PC-3 (cell line): ENCODE measurements at regions not wholly inside any gene's neighbourhood (a gene's known extent, or its start where the extent isn't known, plus 50 kb on each side); places are given as distances from the start of the nearest gene placed in this dataset.

ENCODE experiments used
- ATAC-seq: fragments of 200-7000 bp; cut with Tn5 transposase; 2 replicates; pipeline ENCODE4 v1.9.1; 2020; ENCODE audit warnings: mild to moderate bottlenecking, moderate library complexity
- BruUV-seq: library from RNA; stranded (reverse); fragments of 400-500 nt; replicated peaks from 2 replicates; lab custom pipeline; 2021; lab: Mats Ljungman, UMichigan
- CTCF ChIA-PET: fragments of 300-600 bp; sonication (Branson Sonifier 250); formaldehyde crosslinking; loops from one replicate; lab custom pipeline; 2022; ENCODE audit warnings: antibody characterized with exemption; lab: Charles Lee
- POLR2A ChIA-PET: fragments of 300-600 bp; sonication (Branson Sonifier 250); formaldehyde crosslinking; loops from one replicate; lab custom pipeline; 2022; ENCODE audit warnings: antibody characterized with exemption; ENCODE audit not compliant: unreplicated experiment; lab: Charles Lee
- DNase-seq: peaks from one replicate; pipeline ENCODE4 v3.0.0-alpha.2; 2015
- H2AFZ ChIP-seq: fragments of 300-600 bp; sonication (generic); 2 replicates; pipeline ENCODE4 v1.6.0; 2016; ENCODE audit warnings: antibody characterized with exemption, low read length
- H3F3A ChIP-seq: fragments of 300-600 bp; sonication (generic); one replicate; pipeline ENCODE4 v1.6.0; 2017; ENCODE audit warnings: antibody characterized with exemption, low read length, control low read depth, mild to moderate bottlenecking; ENCODE audit not compliant: unreplicated experiment
- H3K27ac ChIP-seq: fragments of 300-600 bp; sonication (generic); 2 replicates; pipeline ENCODE4 v1.5.1; 2016; ENCODE audit warnings: mild to moderate bottlenecking, low read length
- H3K27me3 ChIP-seq: fragments of 300-600 bp; sonication (generic); 2 replicates; pipeline ENCODE4 v1.6.1; 2016; ENCODE audit warnings: low read length, mixed read lengths
- H3K36me3 ChIP-seq: fragments of 300-600 bp; sonication (generic); 2 replicates; pipeline ENCODE4 v1.6.1; 2016; ENCODE audit warnings: low read depth, mixed run types, low read length, mixed read lengths
- H3K4me1 ChIP-seq: fragments of 300-600 bp; sonication (generic); 2 replicates; pipeline ENCODE4 v1.5.1; 2016; ENCODE audit warnings: low read length; ENCODE audit not compliant: insufficient read depth
- H3K4me2 ChIP-seq: fragments of 300-600 bp; sonication (generic); 2 replicates; pipeline ENCODE4 v1.6.0; 2016; ENCODE audit warnings: low read length
- H3K4me3 ChIP-seq: fragments of 300-600 bp; sonication (generic); 2 replicates; pipeline ENCODE4 v1.5.1; 2016; ENCODE audit warnings: mild to moderate bottlenecking, low read length, mixed read lengths
- H3K79me2 ChIP-seq: fragments of 300-600 bp; sonication (generic); 2 replicates; pipeline ENCODE4 v1.6.1; 2017; ENCODE audit warnings: low read length, mixed read lengths
- H3K9ac ChIP-seq: fragments of 300-600 bp; sonication (generic); 2 replicates; pipeline ENCODE4 v1.6.0; 2016; ENCODE audit warnings: mild to moderate bottlenecking, low read length
- H3K9me2 ChIP-seq: fragments of 300-600 bp; sonication (generic); replicated peaks from 2 replicates; pipeline ENCODE4 v1.6.1; 2016; ENCODE audit warnings: mixed run types, low read length, mixed read lengths
- H3K9me3 ChIP-seq: fragments of 300-600 bp; sonication (generic); 2 replicates; pipeline ENCODE4 v1.6.1; 2016; ENCODE audit warnings: low read length, mixed read lengths
- H4K20me1 ChIP-seq: fragments of 300-600 bp; sonication (generic); 2 replicates; pipeline ENCODE4 v1.6.1; 2016; ENCODE audit warnings: low read length, mixed read lengths
- CTCF ChIP-seq: fragments of 300-600 bp; sonication (generic); conservative IDR thresholded peaks from 2 replicates; pipeline ENCODE4 v1.5.1; 2017; ENCODE audit warnings: antibody characterized with exemption, low read depth, mild to moderate bottlenecking, low read length
- EZH2 ChIP-seq: fragments of 300-600 bp; sonication (generic); IDR thresholded peaks from one replicate; pipeline ENCODE4 v1.6.1; 2017; ENCODE audit warnings: antibody characterized with exemption, mild to moderate bottlenecking, low read length; ENCODE audit not compliant: unreplicated experiment
- EZH2phosphoT487 ChIP-seq: fragments of 300-600 bp; sonication (generic); IDR thresholded peaks from 2 replicates; pipeline ENCODE4 v1.6.1; 2018; ENCODE audit warnings: mild to moderate bottlenecking, antibody characterized with exemption, low read length, borderline replicate concordance
- intact Hi-C: fragments of 100-400 bp; cut with micrococcal nuclease; formaldehyde crosslinking; loops from 2 replicates; pipeline ENCODE4 v1.9.0; 2023

GRCh38 chr14:100394886-100395672 is 71.9 kb downstream of the SLC25A47 start:
- no TSS peak for BruUV-seq
- intact Hi-C loops: no loop called here
- ATAC-seq (no peak), DNase-seq (no peak)
- Histone ChIP-seq H3K79me2 (peaks cover 5% of the 10 kb centered on the region; the same call in 1 of the 2 replicates), H3K27me3 (no peaks in the 10 kb centered on the region), H3K27ac (no peak overlapping the region), H2AFZ (no peak overlapping the region), H3K9ac (no peak overlapping the region), H3K9me3 (no peaks in the 10 kb centered on the region), H3K4me2 (no peak overlapping the region), H3K36me3 (no peaks in the 10 kb centered on the region), H3K4me1 (no peaks in the 10 kb centered on the region), H4K20me1 (no peaks in the 10 kb centered on the region), H3K4me3 (no peak overlapping the region), H3K9me2 (no peaks in the 10 kb centered on the region), H3F3A (no peaks in the 10 kb centered on the region)
- TF ChIP-seq EZH2phosphoT487 (no peak), CTCF (no peak), EZH2 (no peak)
- ChIA-PET POLR2A (no interaction called here), CTCF (no interaction called here)

- Histone ChIP-seq H3K36me3 (no peaks in the 10 kb centered on the region), H3K9me2 (no peaks in the 10 kb centered on the region), H3F3A (no peaks in the 10 kb centered on the region), H2AFZ (no peak overlapping the region), H3K9me3 (no peaks in the 10 kb centered on the region), H3K4me2 (no peak overlapping the region), H3K27me3 (no peaks in the 10 kb centered on the region), H3K27ac (no peak overlapping the region), H3K4me1 (no peaks in the 10 kb centered on the region), H3K9ac (no peak overlapping the region), H3K4me3 (no peak overlapping the region), H3K79me2 (peaks cover 5% of the 10 kb centered on the region; the same call in 1 of the 2 replicates), H4K20me1 (no peaks in the 10 kb centered on the region)
- ChIA-PET CTCF (interaction anchor here (1.2 kb wide), 1 partner anchor 12 kb away, joined by 5 read pairs; no protein-coding TSS in a partner anchor), POLR2A (no interaction called here)
- no peak for ATAC-seq
- no peak for TF ChIP-seq CTCF
- TF ChIP-seq EZH2: no peak
- TF ChIP-seq EZH2phosphoT487: no peak
- no TSS peak for BruUV-seq
- no peak for DNase-seq
- intact Hi-C loops: no loop called here
Observed at GRCh38 chr14:100396266-100396795, 73.2 kb downstream of the SLC25A47 start.

GRCh38 chr14:100397005-100397404 is 73.9 kb downstream of the SLC25A47 start:
- Histone ChIP-seq H4K20me1 (no peaks in the 10 kb centered on the region), H3K4me3 (no peak overlapping the region), H3K79me2 (peaks cover 5% of the 10 kb centered on the region; the same call in 1 of the 2 replicates), H3K4me2 (no peak overlapping the region), H3F3A (no peaks in the 10 kb centered on the region), H3K9ac (no peak overlapping the region), H3K36me3 (no peaks in the 10 kb centered on the region), H3K9me3 (no peaks in the 10 kb centered on the region), H3K27me3 (no peaks in the 10 kb centered on the region), H3K9me2 (no peaks in the 10 kb centered on the region), H2AFZ (no peak overlapping the region), H3K27ac (no peak overlapping the region), H3K4me1 (no peaks in the 10 kb centered on the region)
- ChIA-PET POLR2A (no interaction called here), CTCF (interaction anchor here (1.2 kb wide), 1 partner anchor 12 kb away, joined by 5 read pairs; no protein-coding TSS in a partner anchor)
- intact Hi-C loops: no loop called here
- DNase-seq: no peak
- no TSS peak for BruUV-seq
- TF ChIP-seq EZH2phosphoT487 (no peak), EZH2 (no peak), CTCF (no peak)
- ATAC-seq: no peak
